GM13976 (cell line): ENCODE measurements at regions not wholly inside any gene's neighbourhood (a gene's known extent, or its start where the extent isn't known, plus 50 kb on each side); places are given as distances from the start of the nearest gene placed in this dataset.

Source experiments
- DNase-seq: peaks from one replicate; pipeline ENCODE4 v3.0.0; 2012; ENCODE audit warnings: low spot score
- CTCF ChIP-seq: IDR thresholded peaks from 2 replicates; pipeline ENCODE4 v1.5.1; 2012; ENCODE audit warnings: borderline replicate concordance, mild to moderate bottlenecking; ENCODE audit not compliant: insufficient read depth; ENCODE audit errors: extremely low read depth, missing control alignments, control extremely low read depth
- in situ Hi-C: fragments of 300-500 bp; cut with MboI; formaldehyde crosslinking; loops from one replicate; pipeline ENCODE4 v1.12.0; 2022; ENCODE audit warnings: low sequenced_read_pairs, mixed read lengths, inconsistent platforms; ENCODE audit not compliant: unreplicated experiment

GRCh38 chr10:29749150-29749549, 114.4 kb upstream of the SVIL start:
- DNase-seq: no peak
- in situ Hi-C loops: no loop called here
- TF ChIP-seq CTCF: no peak

GRCh38 chr10:29748109-29748650, 113.4 kb upstream of the SVIL start:
- in situ Hi-C loops: no loop called here

GRCh38 chr10:29746080-29746797, 111.5 kb upstream of the SVIL start:
- in situ Hi-C loops: no loop called here
- no peak for TF ChIP-seq CTCF
- no peak for DNase-seq

More at GRCh38 chr10:29748109-29748650, 113.4 kb upstream of the SVIL start:
- no peak for DNase-seq
- TF ChIP-seq CTCF: no peak

- DNase-seq: no peak
- TF ChIP-seq CTCF: no peak
- in situ Hi-C loops: no loop called here
Measured at GRCh38 chr10:29740981-29741545, 106.3 kb upstream of the SVIL start.

GRCh38 chr10:29738341-29738740, 103.6 kb upstream of the SVIL start:
- in situ Hi-C loops: no loop called here
- TF ChIP-seq CTCF: no peak
- DNase-seq: no peak

GRCh38 chr10:29737074-29737593, 102.4 kb upstream of the SVIL start:
- DNase-seq: no peak
- in situ Hi-C loops: no loop called here
- no peak for TF ChIP-seq CTCF
